AML-193 (cell line): ENCODE measurements at regions not wholly inside any gene's neighbourhood (a gene's known extent, or its start where the extent isn't known, plus 50 kb on each side); places are given as distances from the start of the nearest gene placed in this dataset.
"Not testable (repeated sequence)": the region's sequence is repeated elsewhere in the genome, so short reads cannot be mapped to it uniquely, and the experiment has no call there.

Source experiments
- DNase-seq, 2 experiments: peaks; one replicate each; lab custom pipeline; 2025; lab: John Stamatoyannopoulos, UW

DNA sequence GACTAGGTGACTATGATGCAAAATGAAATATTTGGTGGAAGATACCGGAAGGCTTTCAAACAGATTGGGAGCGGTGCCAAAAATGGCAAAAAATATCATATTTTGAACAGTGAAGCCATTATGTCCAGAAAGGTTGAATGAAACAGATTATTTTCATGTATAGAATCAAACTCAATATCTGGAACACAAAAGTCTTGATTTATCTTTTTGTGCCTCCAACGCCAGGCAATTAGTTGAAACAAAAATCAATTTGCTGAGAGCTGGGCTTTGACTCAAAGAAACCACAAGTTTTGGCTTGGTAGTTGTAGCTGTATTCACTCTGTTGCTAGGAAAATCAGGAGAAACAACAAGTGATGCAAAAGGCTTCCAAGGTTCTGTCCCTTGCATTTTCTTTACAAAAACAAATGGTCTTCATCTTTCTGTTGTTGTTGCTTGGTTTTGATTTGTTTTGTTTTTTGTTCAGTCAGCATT, 421.7 kb upstream of the TYRP1 start:
- DNase-seq, result no peak

DNA sequence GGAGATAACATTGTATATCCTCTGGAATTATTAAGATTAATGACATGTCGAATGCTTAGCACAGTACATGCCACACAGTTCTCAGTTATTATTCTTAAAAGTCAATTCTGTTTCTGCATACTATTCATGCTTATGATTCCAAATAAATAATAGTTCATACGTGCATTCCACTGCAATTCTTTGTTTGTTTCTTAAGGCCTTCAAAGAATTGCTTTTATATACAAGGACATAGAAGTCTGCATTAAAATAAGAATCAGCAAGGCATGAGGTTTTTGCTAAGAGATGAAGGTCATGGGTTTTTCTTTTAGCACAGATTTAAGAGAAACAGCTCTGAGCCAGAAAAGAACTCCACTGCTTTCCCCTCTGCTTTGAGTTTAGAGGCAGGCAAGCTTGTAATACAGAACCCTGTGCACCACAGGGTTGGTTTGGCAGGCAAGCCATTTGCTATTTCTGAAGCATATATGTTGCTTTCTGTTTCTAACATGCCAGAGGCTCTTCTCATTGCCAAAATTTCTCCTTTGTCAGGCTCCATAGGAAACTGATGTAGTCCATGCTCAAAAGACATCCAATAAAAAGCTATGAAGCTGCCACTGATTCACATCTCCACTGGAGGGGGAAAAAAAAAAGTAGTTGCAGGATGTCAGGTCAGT, 420.6 kb upstream of the TYRP1 start:
- DNase-seq, result no peak

GRCh38 chr9:12274577-12274976, 418.6 kb upstream of the TYRP1 start:
- no peak for DNase-seq

GRCh38 chr9:12276505-12276904, 416.7 kb upstream of the TYRP1 start:
- no peak for DNase-seq

GRCh38 chr9:12289711-12290110, 403.5 kb upstream of the TYRP1 start:
- DNase-seq, result no peak

DNA sequence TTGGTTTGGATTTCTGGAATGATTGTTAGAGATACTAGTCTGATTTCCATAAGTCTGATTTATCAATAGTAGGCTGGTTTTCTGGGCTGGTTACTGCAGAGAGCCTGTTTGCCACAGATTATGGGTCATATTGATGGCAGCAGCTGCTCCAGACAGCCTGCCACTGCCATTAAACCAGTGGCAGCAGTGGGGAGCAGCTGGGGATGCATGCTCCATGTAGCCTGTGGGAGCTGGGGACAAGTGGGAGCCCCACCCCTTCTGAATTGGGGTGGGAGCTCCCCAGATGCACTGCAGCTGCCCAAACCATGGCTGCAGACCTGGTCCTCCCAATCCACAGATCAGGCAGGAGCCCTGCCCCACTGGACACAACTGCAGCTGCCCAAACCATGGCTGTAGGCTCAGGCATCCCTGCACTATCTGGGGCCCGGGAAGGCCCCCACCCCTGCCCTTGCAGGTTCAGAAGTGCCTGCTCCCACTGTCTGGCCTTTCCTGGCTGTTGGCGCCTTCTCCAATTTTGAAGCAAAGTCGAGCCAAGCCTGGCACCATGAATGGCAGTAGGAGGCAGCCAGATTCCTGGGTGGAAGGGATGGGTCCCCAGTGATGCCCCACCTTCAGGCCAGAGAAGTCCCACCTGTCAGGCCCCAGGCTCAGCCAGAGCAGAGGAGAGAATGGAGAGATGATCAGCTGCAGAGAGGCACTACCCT, 402.9 kb upstream of the TYRP1 start:
- no peak for DNase-seq

GRCh38 chr9:12305211-12305610, 388.0 kb upstream of the TYRP1 start:
- DNase-seq, result no peak

- no peak for DNase-seq
Measured at GRCh38 chr9:12314589-12314988, 378.6 kb upstream of the TYRP1 start.

- no peak for DNase-seq
Measured at GRCh38 chr9:12318732-12319685, 374.2 kb upstream of the TYRP1 start.

- DNase-seq, result no peak
Measured at GRCh38 chr9:12329623-12329985, 363.6 kb upstream of the TYRP1 start.

GRCh38 chr9:12333966-12334365, 359.2 kb upstream of the TYRP1 start:
- DNase-seq, result not testable (repeated sequence)

- DNase-seq, result no peak
Measured at GRCh38 chr9:12350775-12351174, 342.4 kb upstream of the TYRP1 start.

DNA sequence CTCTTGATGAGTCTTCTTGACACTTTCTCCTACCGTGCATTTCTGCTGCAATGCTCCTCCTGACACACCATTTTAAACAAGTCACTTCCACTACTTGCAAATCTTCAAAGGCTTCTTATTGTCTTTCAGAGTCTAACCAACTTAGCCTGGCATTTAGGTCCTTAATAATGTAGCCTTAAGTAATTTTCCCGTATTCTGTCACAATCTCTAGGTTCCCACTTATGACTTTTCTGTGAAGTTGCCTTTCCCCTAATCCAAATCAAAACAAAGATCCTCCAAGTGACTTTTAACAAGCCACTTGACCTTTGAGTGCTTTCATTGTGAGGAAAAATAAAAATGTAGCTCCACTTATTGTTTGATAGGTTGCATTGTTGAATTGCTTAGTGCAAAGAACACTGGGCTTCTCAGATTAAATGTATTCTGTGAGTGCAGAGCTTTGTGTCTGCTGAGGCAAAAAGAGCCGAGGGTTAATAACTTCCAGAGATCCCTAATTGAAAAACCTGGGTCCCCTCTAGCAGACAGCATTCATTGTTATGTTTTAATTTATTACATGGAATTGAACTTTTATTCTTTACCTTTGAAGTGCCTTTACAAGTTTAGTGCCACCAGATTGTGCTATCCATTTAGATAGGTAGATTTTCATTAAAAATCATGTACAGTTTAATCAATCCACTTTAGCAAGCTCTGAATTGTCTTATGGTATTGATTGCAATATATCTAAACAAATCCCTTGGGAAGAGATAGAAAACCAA, 341.7 kb upstream of the TYRP1 start:
- no peak for DNase-seq

DNA sequence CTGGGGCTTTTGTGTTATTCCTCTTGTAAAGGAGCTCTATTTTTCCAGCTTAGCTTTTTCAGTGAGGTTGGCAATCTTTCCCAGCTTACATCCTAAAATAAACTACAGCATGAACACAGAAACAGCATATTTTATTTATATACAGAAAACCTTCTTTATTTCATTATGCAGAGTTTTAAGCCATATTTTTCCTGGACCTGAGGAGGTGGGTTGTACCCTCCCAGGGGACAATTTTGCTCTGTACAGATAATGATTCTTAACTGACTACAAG, 341.2 kb upstream of the TYRP1 start:
- no peak for DNase-seq

GRCh38 chr9:12363439-12363838, 329.7 kb upstream of the TYRP1 start:
- DNase-seq, result no peak

GRCh38 chr9:12368569-12368968, 324.6 kb upstream of the TYRP1 start:
- no peak for DNase-seq

GRCh38 chr9:12391839-12392509, 301.2 kb upstream of the TYRP1 start:
- DNase-seq, result no peak

- DNase-seq, result no peak
Measured at GRCh38 chr9:12394105-12394504, 299.1 kb upstream of the TYRP1 start.

DNA sequence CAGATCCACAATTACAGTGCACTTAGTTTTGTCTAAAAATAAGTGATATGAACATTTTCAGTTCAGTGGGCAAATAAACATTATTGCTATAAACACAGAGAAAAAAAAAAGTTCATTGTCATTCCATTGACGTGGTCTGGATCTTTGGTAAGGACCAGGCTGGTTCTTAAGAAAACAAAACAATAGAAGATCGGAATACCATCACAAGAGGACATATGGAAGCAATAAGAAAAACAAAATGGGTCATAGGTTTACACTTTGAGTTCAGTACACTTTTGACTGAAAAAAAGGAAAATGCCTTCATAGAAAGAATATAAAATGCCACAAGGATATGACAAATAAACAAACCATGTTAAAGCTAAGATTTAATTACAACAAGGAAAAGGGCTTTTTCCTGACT, 289.5 kb upstream of the TYRP1 start:
- DNase-seq, result no peak

DNA sequence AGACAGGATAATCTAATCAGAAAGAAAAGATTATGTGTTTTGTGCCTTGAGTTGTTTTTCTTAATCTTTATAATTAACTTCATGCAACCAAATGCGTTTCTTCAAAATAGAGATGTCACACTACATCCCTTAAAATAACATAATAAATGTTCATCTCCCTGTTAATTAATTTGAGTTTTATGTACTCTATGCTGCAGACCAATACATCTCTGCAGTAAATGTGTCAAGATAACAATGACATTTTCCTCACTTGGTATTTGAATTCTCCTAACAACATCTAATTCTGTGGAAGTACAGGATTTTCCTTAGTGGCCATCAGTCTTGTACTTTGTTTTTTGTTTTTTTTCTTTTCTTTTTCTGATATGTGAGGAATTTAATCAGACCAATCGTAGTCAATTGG, 279.2 kb upstream of the TYRP1 start:
- no peak for DNase-seq

DNA sequence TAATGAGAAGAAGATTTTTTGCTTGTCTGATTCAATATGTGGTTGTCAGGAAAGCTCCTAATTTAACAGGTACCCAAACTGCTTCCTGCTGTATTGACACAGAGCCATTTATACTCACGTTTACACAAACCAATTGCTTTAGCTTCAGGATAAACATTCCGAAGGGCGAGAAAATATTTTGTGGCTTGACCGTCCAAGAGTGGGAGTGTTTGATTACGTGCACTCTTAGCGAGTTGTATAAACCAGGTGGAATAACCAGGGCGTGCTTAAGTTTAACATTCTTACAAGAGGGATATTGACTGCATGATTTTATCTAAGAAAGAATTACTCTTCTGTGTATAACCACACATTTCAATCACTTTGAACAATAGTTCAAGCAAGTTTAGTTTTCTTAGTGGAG, 278.7 kb upstream of the TYRP1 start:
- DNase-seq, result no peak

GRCh38 chr9:12415361-12415760, 277.8 kb upstream of the TYRP1 start:
- no peak for DNase-seq
